Neuronal stem cell (in vitro differentiated cells): ENCODE measurements at regions not wholly inside any gene's neighbourhood (a gene's known extent, or its start where the extent isn't known, plus 50 kb on each side); places are given as distances from the start of the nearest gene placed in this dataset.

ENCODE experiments used
- DNase-seq: peaks from one replicate; pipeline ENCODE4 v3.0.0-alpha.2; 2013; ENCODE audit warnings: low spot score
- H2AFZ ChIP-seq: one replicate; pipeline ENCODE4 v1.6.1; 2013; ENCODE audit warnings: mild to moderate bottlenecking, low read length, inconsistent platforms
- H2AK5ac ChIP-seq: 2 replicates; pipeline ENCODE4 v1.6.1; 2013; ENCODE audit warnings: low read depth, mild to moderate bottlenecking, inconsistent platforms, low read length, moderate library complexity, mixed read lengths
- H2BK120ac ChIP-seq: 2 replicates; pipeline ENCODE4 v1.6.1; 2013; ENCODE audit warnings: low read depth, mild to moderate bottlenecking, inconsistent platforms, low read length, moderate library complexity, mixed read lengths
- H2BK12ac ChIP-seq: one replicate; pipeline ENCODE4 v1.6.1; 2013; ENCODE audit warnings: low read length, inconsistent platforms
- H2BK15ac ChIP-seq: 2 replicates; pipeline ENCODE4 v1.6.1; 2013; ENCODE audit warnings: mild to moderate bottlenecking, low read length, inconsistent platforms, mixed read lengths
- H2BK5ac ChIP-seq: one replicate; pipeline ENCODE4 v1.6.1; 2013; ENCODE audit warnings: inconsistent platforms, mild to moderate bottlenecking, low read length, moderate library complexity
- H3K14ac ChIP-seq: one replicate; pipeline ENCODE4 v1.6.1; 2013; ENCODE audit warnings: low read length, inconsistent platforms
- H3K18ac ChIP-seq: 2 replicates; pipeline ENCODE4 v1.6.1; 2013; ENCODE audit warnings: low read length, inconsistent platforms
- H3K23ac ChIP-seq: 2 replicates; pipeline ENCODE4 v1.6.1; 2013; ENCODE audit warnings: low read depth, mild to moderate bottlenecking, mixed read lengths, low read length, inconsistent platforms; ENCODE audit not compliant: poor library complexity
- H3K27ac ChIP-seq: replicated peaks from 3 replicates; pipeline ENCODE4 v1.5.1; 2013; ENCODE audit warnings: low read length, inconsistent platforms
- H3K27me3 ChIP-seq, 3 experiments: 2 replicates each; pipeline ENCODE4 v1.6.1; 2013; ENCODE audit warnings: low read length in 3 of 3, mild to moderate bottlenecking in 2 of 3, inconsistent platforms in 1 of 3, low read depth in 1 of 3, mixed read lengths in 1 of 3, moderate library complexity in 1 of 3; ENCODE audit not compliant: control insufficient read depth in 3 of 3, insufficient read depth in 3 of 3
- H3K36me3 ChIP-seq, 2 donors: replicated peaks in 1 of 2; 2 replicates each; pipeline ENCODE4 v1.6.1; 2013; ENCODE audit warnings: low read length in 2 of 2; ENCODE audit not compliant: control insufficient read depth in 2 of 2, insufficient read depth in 2 of 2
- H3K4ac ChIP-seq: 2 replicates; pipeline ENCODE4 v1.6.1; 2013; ENCODE audit warnings: inconsistent platforms, mild to moderate bottlenecking, low read length, moderate library complexity
- H3K4me1 ChIP-seq, 2 donors: 1 replicate in 1 of 2; 2 replicates in 1 of 2; pipeline ENCODE4 v1.6.1; 2013; ENCODE audit warnings: low read length in 2 of 2, low read depth in 1 of 2; ENCODE audit not compliant: control insufficient read depth in 2 of 2, insufficient read depth in 1 of 2
- H3K4me2 ChIP-seq: one replicate; pipeline ENCODE4 v1.6.1; 2013; ENCODE audit warnings: mild to moderate bottlenecking, low read length, inconsistent platforms; ENCODE audit not compliant: insufficient read depth, poor library complexity, severe bottlenecking
- H3K4me3 ChIP-seq, 2 donors: 2 replicates each; pipeline ENCODE4 v1.5.1; 2013; ENCODE audit warnings: low read length in 2 of 2, mild to moderate bottlenecking in 2 of 2, inconsistent platforms in 1 of 2, moderate library complexity in 1 of 2
- H3K79me1 ChIP-seq: one replicate; pipeline ENCODE4 v1.6.1; 2013; ENCODE audit warnings: low read depth, mild to moderate bottlenecking, inconsistent platforms, low read length, moderate library complexity
- H3K9ac ChIP-seq: one replicate; pipeline ENCODE4 v1.6.1; 2013; ENCODE audit warnings: mild to moderate bottlenecking, low read depth, low read length, inconsistent platforms; ENCODE audit not compliant: poor library complexity
- H3K9me3 ChIP-seq, 2 donors: replicated peaks in 1 of 2; 2 replicates each; pipeline versions ENCODE3 to v1.6.1; 2013; ENCODE audit warnings: low read length in 2 of 2, mild to moderate bottlenecking in 2 of 2, inconsistent platforms in 1 of 2, low read depth in 1 of 2, mixed read lengths in 1 of 2, moderate library complexity in 1 of 2; ENCODE audit not compliant: control insufficient read depth in 2 of 2, insufficient read depth in 1 of 2
- H4K8ac ChIP-seq: one replicate; pipeline ENCODE4 v1.6.1; 2013; ENCODE audit warnings: low read depth, mild to moderate bottlenecking, inconsistent platforms, low read length, moderate library complexity
- H4K91ac ChIP-seq: one replicate; pipeline ENCODE4 v1.6.1; 2013; ENCODE audit warnings: low read length, low read depth, mild to moderate bottlenecking, inconsistent platforms; ENCODE audit not compliant: poor library complexity
- WGBS, 2 donors: extraction: QIAGEN DNeasy Blood & Tissue Kit; methylation state at CpG; one replicate each; pipeline ENCODE4 v1.1.7; 2013; ENCODE audit warnings: missing lambda C conversion rate in 2 of 2, mixed read lengths in 1 of 2; ENCODE audit not compliant: insufficient read length in 2 of 2, insufficient replicate concordance in 1 of 2; ENCODE audit errors: extremely low coverage in 2 of 2; 5-methylcytosine and 5-hydroxymethylcytosine counted together

- H2AFZ ChIP-seq = no peak overlapping the region
- no peak overlapping the region for H4K91ac ChIP-seq
- no peak overlapping the region for H3K4ac ChIP-seq
- no peak overlapping the region for H2AK5ac ChIP-seq
- H2BK15ac ChIP-seq = no peak overlapping the region
- H3K27ac ChIP-seq = no peak overlapping the region
- H2BK5ac ChIP-seq = no peak overlapping the region
- no peak overlapping the region for H2BK12ac ChIP-seq
- H2BK120ac ChIP-seq = no peak overlapping the region
- no peak for DNase-seq
- no peaks in the 10 kb centered on the region for H3K79me1 ChIP-seq
- no peaks in the 10 kb centered on the region for H3K27me3 ChIP-seq
- H4K8ac ChIP-seq = no peak overlapping the region
- no peak overlapping the region for H3K9ac ChIP-seq
- no peaks in the 10 kb centered on the region for H3K36me3 ChIP-seq
- no CpG with 5 or more reads among the region's 2 CpGs for WGBS, 2 donors
- H3K4me2 ChIP-seq = no peak overlapping the region
- no peak overlapping the region for H3K4me3 ChIP-seq
- no peaks in the 10 kb centered on the region for H3K9me3 ChIP-seq
- H3K23ac ChIP-seq = no peak overlapping the region
- H3K18ac ChIP-seq = no peak overlapping the region
- H3K4me1 ChIP-seq = no peaks in the 10 kb centered on the region
- no peak overlapping the region for H3K14ac ChIP-seq
These were observed 195.8 kb upstream of the ZFP42 start for GRCh38 chr4:187799735-187800134.

DNA sequence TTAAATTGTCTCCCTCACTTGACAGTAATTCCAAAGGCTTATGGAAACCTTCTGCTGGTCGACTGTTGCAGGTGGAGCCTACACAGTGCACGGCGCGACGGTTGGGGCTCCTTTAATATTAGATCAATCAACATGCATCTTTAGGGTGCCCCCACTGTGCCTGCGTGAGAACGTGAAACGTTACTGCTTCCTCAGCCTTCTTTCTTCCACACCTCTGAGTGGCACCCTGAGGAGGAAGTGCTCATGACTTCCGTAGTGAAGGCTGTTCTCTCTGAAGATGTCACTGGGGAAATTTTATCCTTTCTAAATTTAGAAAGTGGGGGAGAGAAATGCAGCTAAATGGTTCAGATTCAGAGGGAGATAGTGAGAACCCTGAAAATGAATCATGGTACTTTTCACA, 184.0 kb upstream of the ZFP42 start:
- no CpG with 5 or more reads among the region's 9 CpGs for WGBS, 2 donors
- no peak overlapping the region for H3K18ac ChIP-seq

DNA sequence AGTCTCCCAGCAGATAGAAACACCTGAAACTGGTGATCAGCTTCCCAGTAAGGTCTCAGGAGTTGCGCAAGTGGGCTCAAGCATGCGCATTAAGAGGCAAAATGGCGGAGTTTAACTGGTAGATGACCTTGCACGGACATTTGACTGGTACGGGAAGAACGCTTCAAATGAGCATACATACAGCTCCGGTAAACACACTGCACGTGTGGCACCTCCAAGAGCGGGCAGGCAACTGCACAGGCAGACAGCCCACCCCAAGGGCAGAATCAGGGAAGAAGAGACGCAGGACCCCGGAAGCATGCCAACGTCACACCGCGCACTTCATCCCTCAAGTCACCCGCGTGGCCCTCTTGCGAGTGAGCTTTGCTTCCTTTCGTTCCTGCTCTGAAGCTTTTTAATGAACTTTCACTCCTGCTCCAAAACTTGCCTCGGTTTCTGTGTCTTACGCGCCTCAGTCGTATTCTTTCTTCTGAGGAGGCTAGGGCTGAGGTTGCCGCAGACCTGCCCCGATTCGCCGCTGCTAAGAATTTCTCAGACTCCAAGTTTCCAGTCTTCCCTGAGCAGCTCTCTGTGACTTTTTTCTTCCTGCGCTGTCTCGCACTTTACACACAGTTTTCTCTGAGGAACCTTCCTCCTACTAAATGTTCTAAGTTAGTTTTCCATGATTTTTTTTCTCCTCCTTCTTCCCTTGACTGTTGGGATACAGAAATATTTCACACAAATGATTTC, 180.7 kb upstream of the ZFP42 start:
- no peaks in the 10 kb centered on the region for H3K36me3 ChIP-seq
- H2AFZ ChIP-seq = no peak overlapping the region
- no peaks in the 10 kb centered on the region for H3K27me3 ChIP-seq
- H3K9me3 ChIP-seq = no peaks in the 10 kb centered on the region
- no peak overlapping the region for H2BK120ac ChIP-seq
- H2AK5ac ChIP-seq = no peak overlapping the region
- no peaks in the 10 kb centered on the region for H3K4me1 ChIP-seq
- no peak overlapping the region for H3K18ac ChIP-seq
- no peak for DNase-seq
- H3K79me1 ChIP-seq = no peaks in the 10 kb centered on the region
- no CpG with 5 or more reads among the region's 28 CpGs for WGBS, 2 donors
- H3K4me2 ChIP-seq = no peak overlapping the region
- no peak overlapping the region for H4K8ac ChIP-seq
- H3K4me3 ChIP-seq = no peak overlapping the region
- H2BK5ac ChIP-seq = no peak overlapping the region
- no peak overlapping the region for H2BK15ac ChIP-seq
- no peak overlapping the region for H3K9ac ChIP-seq
- H3K4ac ChIP-seq = no peak overlapping the region
- H2BK12ac ChIP-seq = no peak overlapping the region
- no peak overlapping the region for H4K91ac ChIP-seq
- H3K14ac ChIP-seq = no peak overlapping the region
- H3K23ac ChIP-seq = no peak overlapping the region
- no peak overlapping the region for H3K27ac ChIP-seq

More for the DNA sequence above, 184.0 kb upstream of the ZFP42 start:
- H3K4me3 ChIP-seq = no peak overlapping the region
- no peak overlapping the region for H2BK15ac ChIP-seq
- H3K27ac ChIP-seq = no peak overlapping the region
- no peaks in the 10 kb centered on the region for H3K79me1 ChIP-seq
- H3K9ac ChIP-seq = no peak overlapping the region
- H3K9me3 ChIP-seq = no peaks in the 10 kb centered on the region
- no peak overlapping the region for H2BK120ac ChIP-seq
- no peaks in the 10 kb centered on the region for H3K36me3 ChIP-seq
- H3K23ac ChIP-seq = no peak overlapping the region
- no peak overlapping the region for H4K8ac ChIP-seq
- no peak overlapping the region for H3K4me2 ChIP-seq
- no peaks in the 10 kb centered on the region for H3K27me3 ChIP-seq
- peaks cover 0 to 2% of the 10 kb centered on the region in 2 donors for H3K4me1 ChIP-seq
- H3K14ac ChIP-seq = no peak overlapping the region
- no peak overlapping the region for H2AFZ ChIP-seq
- H3K4ac ChIP-seq = no peak overlapping the region
- DNase-seq = no peak
- no peak overlapping the region for H2BK12ac ChIP-seq
- no peak overlapping the region for H2AK5ac ChIP-seq
- H4K91ac ChIP-seq = no peak overlapping the region
- H2BK5ac ChIP-seq = no peak overlapping the region

GRCh38 chr4:187826725-187827124, 168.8 kb upstream of the ZFP42 start:
- H3K14ac ChIP-seq = no peak overlapping the region
- H4K8ac ChIP-seq = no peak overlapping the region
- no peak overlapping the region for H2BK5ac ChIP-seq
- no peak for DNase-seq
- H3K4ac ChIP-seq = no peak overlapping the region
- no peaks in the 10 kb centered on the region for H3K36me3 ChIP-seq
- no peak overlapping the region for H3K18ac ChIP-seq
- no peak overlapping the region for H2BK120ac ChIP-seq
- no peak overlapping the region for H2BK15ac ChIP-seq
- H2AFZ ChIP-seq = no peak overlapping the region
- no peak overlapping the region for H2BK12ac ChIP-seq
- H3K9me3 ChIP-seq = no peaks in the 10 kb centered on the region
- no peak overlapping the region for H2AK5ac ChIP-seq
- H3K9ac ChIP-seq = no peak overlapping the region
- no CpG with 5 or more reads among the region's 8 CpGs for WGBS, 2 donors
- no peaks in the 10 kb centered on the region for H3K79me1 ChIP-seq
- H3K4me1 ChIP-seq = peaks cover 0 to 3% of the 10 kb centered on the region in 2 donors
- no peaks in the 10 kb centered on the region for H3K27me3 ChIP-seq
- H3K27ac ChIP-seq = no peak overlapping the region
- H3K23ac ChIP-seq = no peak overlapping the region
- peak overlapping the region in 1 of 2 donors; percentile 46 for H3K4me3 ChIP-seq
- no peak overlapping the region for H4K91ac ChIP-seq
- no peak overlapping the region for H3K4me2 ChIP-seq
